GM18907 (cell line): ENCODE measurements at regions not wholly inside any gene's neighbourhood (a gene's known extent, or its start where the extent isn't known, plus 50 kb on each side); places are given as distances from the start of the nearest gene placed in this dataset.
"Not testable (repeated sequence)": the region's sequence is repeated elsewhere in the genome, so short reads cannot be mapped to it uniquely, and the experiment has no call there.

Source experiments
- ATAC-seq: cut with Tn5 transposase; IDR thresholded peaks from one replicate; pipeline ENCODE4 v1.9.1; 2021; ENCODE audit warnings: mild to moderate bottlenecking, moderate library complexity; ENCODE audit not compliant: unreplicated experiment

DNA sequence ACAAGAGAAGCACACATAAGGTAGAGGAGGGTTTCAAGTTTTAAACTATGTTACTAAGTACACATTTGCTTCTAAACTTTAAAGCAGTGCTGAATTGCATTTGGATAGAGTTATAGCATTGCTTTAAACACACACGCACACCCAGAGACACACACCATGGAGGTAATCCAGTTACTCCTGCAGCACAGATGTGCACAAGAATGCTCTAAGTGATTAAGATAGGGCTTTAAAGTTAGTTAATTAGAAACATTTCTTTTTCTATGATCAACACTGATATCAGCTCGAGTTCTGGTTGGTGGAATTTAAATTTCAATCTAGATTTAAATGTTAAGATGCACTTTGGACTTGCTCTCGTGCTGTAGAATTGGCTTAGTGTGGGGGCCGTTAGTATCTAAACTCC, 492.3 kb downstream of the ZEB2 start:
- ATAC-seq = no peak

- ATAC-seq = no peak
Measured at GRCh38 chr2:144026753-144027152, 493.2 kb downstream of the ZEB2 start.

DNA sequence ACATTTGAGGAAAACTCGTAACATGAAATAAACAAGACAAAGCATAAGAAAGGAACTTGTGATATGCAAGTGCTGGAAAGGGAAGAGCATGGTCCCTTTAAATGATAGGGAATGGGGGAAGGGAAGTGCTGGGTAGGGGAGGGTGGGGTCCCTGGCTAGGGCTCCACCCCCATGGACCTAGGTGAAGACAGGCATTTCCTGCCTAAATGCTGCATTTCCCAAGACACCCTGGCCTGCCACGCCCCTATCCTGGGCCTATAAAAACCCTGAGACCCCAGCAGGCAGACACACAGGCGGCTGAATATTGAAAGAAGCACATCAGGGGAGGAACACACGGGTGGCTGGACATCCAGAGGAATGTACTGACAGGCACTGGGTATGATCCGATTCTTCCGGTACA, 499.9 kb downstream of the ZEB2 start:
- ATAC-seq = no peak

DNA sequence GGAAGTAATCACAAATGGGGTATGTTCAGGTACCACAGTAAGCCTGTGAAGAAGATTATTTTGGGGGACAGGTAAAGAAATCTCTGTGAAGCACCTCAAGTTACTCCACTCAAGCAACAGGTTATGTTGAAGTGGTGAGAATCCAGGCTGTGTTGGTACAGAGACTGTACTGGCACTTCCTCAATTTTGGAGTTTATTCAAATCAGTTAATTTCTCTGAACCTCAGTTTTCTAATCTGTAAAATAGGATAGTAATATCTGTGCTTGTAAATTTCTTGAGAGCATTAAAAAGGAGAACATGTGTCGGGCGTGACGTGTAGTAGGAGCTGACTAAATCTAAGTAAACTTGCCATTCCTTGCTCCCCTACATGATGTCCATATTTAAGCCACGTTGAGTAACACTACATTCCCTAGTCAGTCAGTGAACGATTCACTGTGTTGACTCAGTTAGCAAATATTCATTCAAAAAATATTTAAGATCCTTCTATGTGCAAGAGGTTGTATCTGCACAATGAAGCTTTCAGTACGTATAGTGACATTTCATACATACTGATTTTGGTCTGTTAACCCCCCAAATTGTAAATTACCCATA, 504.2 kb downstream of the ZEB2 start:
- no peak for ATAC-seq

DNA sequence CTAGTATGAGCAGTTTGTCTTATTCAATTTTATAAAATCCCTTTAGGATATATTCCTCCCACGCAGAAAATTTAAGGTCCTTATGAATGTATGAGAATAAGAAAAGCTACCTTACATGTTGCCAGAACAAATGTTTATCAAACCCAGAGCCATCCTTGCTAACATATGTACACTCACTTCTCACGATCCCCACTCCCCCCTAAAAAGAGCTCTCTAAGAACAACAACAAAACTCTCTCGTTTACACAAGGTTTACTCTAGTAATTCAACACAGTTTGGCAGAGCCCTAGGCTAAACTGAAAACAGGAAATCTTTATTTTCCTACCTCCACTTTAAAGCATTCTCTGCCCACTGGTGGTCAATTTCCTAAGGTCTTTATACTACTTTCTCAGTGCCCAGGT, 504.9 kb downstream of the ZEB2 start:
- no peak for ATAC-seq

GRCh38 chr2:144014103-144014502, 505.8 kb downstream of the ZEB2 start:
- ATAC-seq = no peak

DNA sequence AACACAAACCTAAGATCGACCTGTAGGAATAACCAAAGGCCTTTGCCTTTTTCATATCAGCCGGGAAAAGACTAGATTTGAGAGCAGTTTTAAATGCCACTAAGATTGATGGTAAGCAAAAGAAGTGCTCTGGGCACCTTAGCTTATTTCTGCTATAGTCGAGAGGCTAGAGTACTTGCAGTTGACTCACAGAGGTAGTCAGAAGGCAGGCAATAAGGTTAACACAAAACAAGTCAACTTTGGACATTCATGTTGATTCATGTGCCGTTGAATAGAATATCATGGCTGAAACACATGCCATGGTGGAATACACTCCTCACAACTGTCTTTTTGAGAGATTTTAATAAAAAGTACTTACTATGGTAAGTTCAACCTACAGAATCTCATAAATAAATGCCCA, 507.6 kb downstream of the ZEB2 start:
- ATAC-seq = no peak

- no peak for ATAC-seq
Measured at GRCh38 chr2:144011553-144011952, 508.4 kb downstream of the ZEB2 start.

- ATAC-seq = no peak
Measured at GRCh38 chr2:144011098-144011497, 508.8 kb downstream of the ZEB2 start.

GRCh38 chr2:144010096-144010836, 509.7 kb downstream of the ZEB2 start:
- no peak for ATAC-seq

GRCh38 chr2:144006139-144006538, 513.8 kb downstream of the ZEB2 start:
- ATAC-seq = no peak

DNA sequence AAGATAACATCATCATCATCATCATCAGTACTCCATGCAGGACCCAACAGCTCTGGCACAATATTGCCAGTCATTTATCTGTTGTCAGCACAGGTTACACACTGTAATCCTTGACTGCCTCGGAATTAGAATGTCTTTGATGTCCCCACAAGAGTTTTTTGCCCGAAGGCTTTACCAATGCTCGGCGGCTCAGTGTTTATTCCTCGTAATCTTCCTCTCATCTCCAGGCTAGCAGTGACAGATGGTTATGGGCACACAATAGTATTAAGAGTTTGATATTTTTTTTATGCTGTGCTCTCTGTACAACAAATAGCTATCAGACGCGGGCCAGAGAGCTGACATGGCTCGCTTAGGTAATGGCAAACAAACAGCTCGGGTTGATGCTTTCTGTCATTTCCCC, 515.2 kb downstream of the ZEB2 start:
- ATAC-seq = no peak

- ATAC-seq = no peak
Measured at GRCh38 chr2:144003460-144004075, 516.4 kb downstream of the ZEB2 start.

GRCh38 chr2:143996974-143997373, 522.9 kb downstream of the ZEB2 start:
- ATAC-seq = no peak

GRCh38 chr2:143994961-143995360, 525.0 kb downstream of the ZEB2 start:
- ATAC-seq = no peak

DNA sequence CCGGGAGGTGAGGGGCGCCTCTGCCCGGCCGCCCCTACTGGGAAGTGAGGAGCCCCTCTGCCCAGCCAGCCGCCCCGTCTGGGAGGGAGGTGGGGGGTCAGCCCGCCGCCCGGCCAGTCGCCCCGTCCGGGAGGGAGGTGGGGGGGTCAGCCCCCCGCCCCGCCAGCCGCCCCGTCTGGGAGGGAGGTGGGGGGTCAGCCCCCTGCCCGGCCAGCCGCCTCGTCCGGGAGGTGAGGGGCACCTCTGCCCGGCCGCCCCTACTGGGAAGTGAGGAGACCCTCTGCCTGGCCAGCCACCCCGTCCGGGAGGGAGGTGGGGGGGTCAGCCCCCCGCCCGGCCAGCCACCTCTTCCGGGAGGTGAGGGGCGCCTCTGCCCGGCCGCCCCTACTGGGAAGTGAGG, 528.3 kb downstream of the ZEB2 start:
- ATAC-seq = not testable (repeated sequence)

DNA sequence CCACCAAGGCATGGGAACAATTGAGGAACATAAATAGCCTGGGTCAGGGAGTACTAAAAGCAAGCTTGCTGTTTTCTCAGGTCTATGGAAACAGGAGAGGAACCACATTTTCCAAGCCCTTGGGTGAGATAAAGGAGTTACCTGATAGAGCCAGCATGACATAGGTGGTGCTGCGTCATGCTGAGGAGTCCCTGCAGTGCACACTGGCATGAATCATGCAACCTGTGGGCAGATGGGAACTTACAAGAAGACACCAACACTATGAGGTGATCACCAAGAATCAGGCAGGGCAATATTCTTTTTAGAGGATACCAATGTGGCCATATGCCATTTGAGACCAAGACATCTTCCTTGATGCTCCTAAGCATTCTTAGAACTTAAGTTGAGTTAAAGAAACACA, 531.8 kb downstream of the ZEB2 start:
- ATAC-seq = no peak

DNA sequence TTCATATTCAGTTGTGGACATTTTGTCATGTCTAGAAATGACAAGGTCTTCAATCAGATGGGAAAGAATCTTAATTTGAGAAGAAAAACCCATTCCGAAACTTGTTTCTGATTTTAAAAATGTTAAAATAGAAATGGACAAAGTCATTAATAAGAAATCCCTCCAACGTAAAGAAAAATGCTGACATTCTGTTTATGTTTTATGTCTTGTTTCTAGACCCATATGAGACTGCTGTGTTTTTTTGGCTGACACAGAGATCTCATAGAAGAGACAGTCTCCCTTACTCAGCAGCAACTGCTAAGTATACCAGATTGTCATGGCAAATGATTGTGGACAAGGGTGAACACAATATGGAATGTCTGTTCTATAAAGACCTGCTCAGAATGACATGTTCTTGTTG, 538.5 kb downstream of the ZEB2 start:
- no peak for ATAC-seq

- no peak for ATAC-seq
Measured at GRCh38 chr2:143977356-143977755, 542.6 kb downstream of the ZEB2 start.

DNA sequence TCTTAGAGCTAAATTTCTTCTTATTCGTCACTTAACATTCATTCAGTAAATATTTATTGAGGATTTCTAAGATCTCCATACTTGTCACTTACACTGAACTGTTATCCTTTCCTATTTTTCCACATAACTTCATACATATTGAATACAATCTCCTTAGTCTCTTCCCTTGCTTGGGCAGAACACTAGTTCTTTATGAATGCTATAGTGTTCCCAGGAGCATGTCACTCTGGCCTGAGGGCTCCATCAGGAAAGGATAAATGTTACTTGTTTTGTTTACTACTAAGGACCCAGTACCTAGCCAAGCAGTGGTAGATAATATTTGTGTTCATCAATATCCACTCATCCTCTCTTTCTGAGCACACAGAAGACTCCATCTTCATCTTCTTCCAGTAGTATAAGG, 544.7 kb downstream of the ZEB2 start:
- ATAC-seq = no peak

GRCh38 chr2:143974262-143974661, 545.7 kb downstream of the ZEB2 start:
- ATAC-seq = no peak

DNA sequence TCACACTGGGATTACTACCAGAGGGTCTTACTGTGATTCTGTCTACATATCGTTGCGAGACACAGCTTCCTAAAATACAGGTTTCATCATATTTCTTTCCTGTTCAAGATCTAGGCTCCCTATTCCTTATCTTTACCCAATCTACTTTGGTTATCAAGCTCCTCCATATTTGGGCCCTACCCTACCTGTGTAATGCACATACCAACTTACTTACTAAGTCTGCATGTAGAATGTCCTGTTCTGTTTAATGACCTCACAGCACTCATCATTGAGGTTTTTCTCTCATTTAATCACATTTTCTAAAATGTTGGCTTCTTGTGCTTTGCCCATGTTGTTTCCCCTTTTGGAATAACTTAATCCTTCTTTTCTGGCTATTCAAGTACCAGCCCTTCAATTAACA, 551.1 kb downstream of the ZEB2 start:
- ATAC-seq = no peak
